Neuronal stem cell (in vitro differentiated cells): ENCODE measurements at regions not wholly inside any gene's neighbourhood (a gene's known extent, or its start where the extent isn't known, plus 50 kb on each side); places are given as distances from the start of the nearest gene placed in this dataset.

Source experiments
- DNase-seq: peaks from one replicate; pipeline ENCODE4 v3.0.0-alpha.2; 2013; ENCODE audit warnings: low spot score
- H2AFZ ChIP-seq: one replicate; pipeline ENCODE4 v1.6.1; 2013; ENCODE audit warnings: mild to moderate bottlenecking, low read length, inconsistent platforms
- H2AK5ac ChIP-seq: 2 replicates; pipeline ENCODE4 v1.6.1; 2013; ENCODE audit warnings: low read depth, mild to moderate bottlenecking, inconsistent platforms, low read length, moderate library complexity, mixed read lengths
- H2BK120ac ChIP-seq: 2 replicates; pipeline ENCODE4 v1.6.1; 2013; ENCODE audit warnings: low read depth, mild to moderate bottlenecking, inconsistent platforms, low read length, moderate library complexity, mixed read lengths
- H2BK12ac ChIP-seq: one replicate; pipeline ENCODE4 v1.6.1; 2013; ENCODE audit warnings: low read length, inconsistent platforms
- H2BK15ac ChIP-seq: 2 replicates; pipeline ENCODE4 v1.6.1; 2013; ENCODE audit warnings: mild to moderate bottlenecking, low read length, inconsistent platforms, mixed read lengths
- H2BK5ac ChIP-seq: one replicate; pipeline ENCODE4 v1.6.1; 2013; ENCODE audit warnings: inconsistent platforms, mild to moderate bottlenecking, low read length, moderate library complexity
- H3K14ac ChIP-seq: one replicate; pipeline ENCODE4 v1.6.1; 2013; ENCODE audit warnings: low read length, inconsistent platforms
- H3K18ac ChIP-seq: 2 replicates; pipeline ENCODE4 v1.6.1; 2013; ENCODE audit warnings: low read length, inconsistent platforms
- H3K23ac ChIP-seq: 2 replicates; pipeline ENCODE4 v1.6.1; 2013; ENCODE audit warnings: low read depth, mild to moderate bottlenecking, mixed read lengths, low read length, inconsistent platforms; ENCODE audit not compliant: poor library complexity
- H3K27ac ChIP-seq: replicated peaks from 3 replicates; pipeline ENCODE4 v1.5.1; 2013; ENCODE audit warnings: low read length, inconsistent platforms
- H3K27me3 ChIP-seq, 3 experiments: 2 replicates each; pipeline ENCODE4 v1.6.1; 2013; ENCODE audit warnings: low read length in 3 of 3, mild to moderate bottlenecking in 2 of 3, inconsistent platforms in 1 of 3, low read depth in 1 of 3, mixed read lengths in 1 of 3, moderate library complexity in 1 of 3; ENCODE audit not compliant: control insufficient read depth in 3 of 3, insufficient read depth in 3 of 3
- H3K36me3 ChIP-seq, 2 donors: replicated peaks in 1 of 2; 2 replicates each; pipeline ENCODE4 v1.6.1; 2013; ENCODE audit warnings: low read length in 2 of 2; ENCODE audit not compliant: control insufficient read depth in 2 of 2, insufficient read depth in 2 of 2
- H3K4ac ChIP-seq: 2 replicates; pipeline ENCODE4 v1.6.1; 2013; ENCODE audit warnings: inconsistent platforms, mild to moderate bottlenecking, low read length, moderate library complexity
- H3K4me1 ChIP-seq, 2 donors: 1 replicate in 1 of 2; 2 replicates in 1 of 2; pipeline ENCODE4 v1.6.1; 2013; ENCODE audit warnings: low read length in 2 of 2, low read depth in 1 of 2; ENCODE audit not compliant: control insufficient read depth in 2 of 2, insufficient read depth in 1 of 2
- H3K4me2 ChIP-seq: one replicate; pipeline ENCODE4 v1.6.1; 2013; ENCODE audit warnings: mild to moderate bottlenecking, low read length, inconsistent platforms; ENCODE audit not compliant: insufficient read depth, poor library complexity, severe bottlenecking
- H3K4me3 ChIP-seq, 2 donors: 2 replicates each; pipeline ENCODE4 v1.5.1; 2013; ENCODE audit warnings: low read length in 2 of 2, mild to moderate bottlenecking in 2 of 2, inconsistent platforms in 1 of 2, moderate library complexity in 1 of 2
- H3K79me1 ChIP-seq: one replicate; pipeline ENCODE4 v1.6.1; 2013; ENCODE audit warnings: low read depth, mild to moderate bottlenecking, inconsistent platforms, low read length, moderate library complexity
- H3K9ac ChIP-seq: one replicate; pipeline ENCODE4 v1.6.1; 2013; ENCODE audit warnings: mild to moderate bottlenecking, low read depth, low read length, inconsistent platforms; ENCODE audit not compliant: poor library complexity
- H3K9me3 ChIP-seq, 2 donors: replicated peaks in 1 of 2; 2 replicates each; pipeline versions ENCODE3 to v1.6.1; 2013; ENCODE audit warnings: low read length in 2 of 2, mild to moderate bottlenecking in 2 of 2, inconsistent platforms in 1 of 2, low read depth in 1 of 2, mixed read lengths in 1 of 2, moderate library complexity in 1 of 2; ENCODE audit not compliant: control insufficient read depth in 2 of 2, insufficient read depth in 1 of 2
- H4K8ac ChIP-seq: one replicate; pipeline ENCODE4 v1.6.1; 2013; ENCODE audit warnings: low read depth, mild to moderate bottlenecking, inconsistent platforms, low read length, moderate library complexity
- H4K91ac ChIP-seq: one replicate; pipeline ENCODE4 v1.6.1; 2013; ENCODE audit warnings: low read length, low read depth, mild to moderate bottlenecking, inconsistent platforms; ENCODE audit not compliant: poor library complexity
- WGBS, 2 donors: extraction: QIAGEN DNeasy Blood & Tissue Kit; methylation state at CpG; one replicate each; pipeline ENCODE4 v1.1.7; 2013; ENCODE audit warnings: missing lambda C conversion rate in 2 of 2, mixed read lengths in 1 of 2; ENCODE audit not compliant: insufficient read length in 2 of 2, insufficient replicate concordance in 1 of 2; ENCODE audit errors: extremely low coverage in 2 of 2; 5-methylcytosine and 5-hydroxymethylcytosine counted together

- H3K9ac ChIP-seq: no peak overlapping the region
- H3K23ac ChIP-seq: no peak overlapping the region
- no peak overlapping the region for H2BK12ac ChIP-seq
- H4K8ac ChIP-seq: no peak overlapping the region
- H4K91ac ChIP-seq: no peak overlapping the region
- H2AK5ac ChIP-seq: no peak overlapping the region
- H3K18ac ChIP-seq: no peak overlapping the region
- no peak overlapping the region for H3K4me3 ChIP-seq
- no peak overlapping the region for H3K14ac ChIP-seq
- no peaks in the 10 kb centered on the region for H3K4me1 ChIP-seq
- no CpG with 5 or more reads among the region's 5 CpGs for WGBS, 2 donors
- no peak overlapping the region for H3K27ac ChIP-seq
- H3K4me2 ChIP-seq: no peak overlapping the region
- no peaks in the 10 kb centered on the region for H3K36me3 ChIP-seq
- H3K4ac ChIP-seq: no peak overlapping the region
- H3K79me1 ChIP-seq: no peaks in the 10 kb centered on the region
- H3K9me3 ChIP-seq: no peaks in the 10 kb centered on the region
- DNase-seq: no peak
- no peak overlapping the region for H2AFZ ChIP-seq
- no peak overlapping the region for H2BK120ac ChIP-seq
- H2BK15ac ChIP-seq: no peak overlapping the region
- H3K27me3 ChIP-seq: no peaks in the 10 kb centered on the region
- no peak overlapping the region for H2BK5ac ChIP-seq
Observed at GRCh38 chr16:73978407-73978784, 318.2 kb upstream of the PSMD7 start.

GRCh38 chr16:73976644-73977043, 320.0 kb upstream of the PSMD7 start:
- H4K91ac ChIP-seq: no peak overlapping the region
- H3K4ac ChIP-seq: no peak overlapping the region
- H4K8ac ChIP-seq: no peak overlapping the region
- no peaks in the 10 kb centered on the region for H3K36me3 ChIP-seq
- H3K14ac ChIP-seq: no peak overlapping the region
- H2AK5ac ChIP-seq: no peak overlapping the region
- no peak overlapping the region for H2AFZ ChIP-seq
- no peaks in the 10 kb centered on the region for H3K27me3 ChIP-seq
- no peak overlapping the region for H3K9ac ChIP-seq
- no peak overlapping the region for H2BK5ac ChIP-seq
- H3K4me2 ChIP-seq: no peak overlapping the region
- no peak overlapping the region for H3K23ac ChIP-seq
- H3K9me3 ChIP-seq: no peaks in the 10 kb centered on the region
- H2BK15ac ChIP-seq: no peak overlapping the region
- H2BK120ac ChIP-seq: no peak overlapping the region
- H3K27ac ChIP-seq: no peak overlapping the region
- no peak overlapping the region for H2BK12ac ChIP-seq
- no peaks in the 10 kb centered on the region for H3K4me1 ChIP-seq
- WGBS, 2 donors: no CpG with 5 or more reads among the region's 3 CpGs
- H3K18ac ChIP-seq: no peak overlapping the region
- H3K4me3 ChIP-seq: no peak overlapping the region
- no peak for DNase-seq
- H3K79me1 ChIP-seq: no peaks in the 10 kb centered on the region

- Histone ChIP-seq H2BK120ac (no peak overlapping the region), H3K27me3 (no peaks in the 10 kb centered on the region), H3K14ac (no peak overlapping the region), H4K91ac (no peak overlapping the region), H2AFZ (peak overlapping the region; percentile 22), H3K27ac (no peak overlapping the region), H2BK5ac (no peak overlapping the region), H3K9me3 (no peaks in the 10 kb centered on the region), H3K4me1 (no peaks in the 10 kb centered on the region), H2BK15ac (no peak overlapping the region), H3K4me2 (no peak overlapping the region), H3K4ac (no peak overlapping the region), H3K23ac (no peak overlapping the region), H3K18ac (no peak overlapping the region), H3K79me1 (no peaks in the 10 kb centered on the region), H2AK5ac (no peak overlapping the region), H2BK12ac (no peak overlapping the region), H3K4me3 (no peak overlapping the region), H3K9ac (no peak overlapping the region), H4K8ac (no peak overlapping the region), H3K36me3 (no peaks in the 10 kb centered on the region)
- WGBS, 2 donors: no CpG with 5 or more reads among the region's 4 CpGs
- DNase-seq: no peak
Observed at GRCh38 chr16:73973174-73973573, 323.4 kb upstream of the PSMD7 start.

- H2BK12ac ChIP-seq: no peak overlapping the region
Observed at GRCh38 chr16:73966851-73967250, 329.8 kb upstream of the PSMD7 start.

More at GRCh38 chr16:73966851-73967250, 329.8 kb upstream of the PSMD7 start:
- Histone ChIP-seq H3K4me3 (no peak overlapping the region), H4K8ac (no peak overlapping the region), H3K27ac (no peak overlapping the region), H2AFZ (no peak overlapping the region), H2BK120ac (no peak overlapping the region), H3K18ac (no peak overlapping the region), H2AK5ac (no peak overlapping the region), H3K9me3 (no peaks in the 10 kb centered on the region), H3K9ac (no peak overlapping the region), H3K79me1 (no peaks in the 10 kb centered on the region), H2BK5ac (no peak overlapping the region), H3K23ac (no peak overlapping the region), H3K14ac (no peak overlapping the region), H3K27me3 (no peaks in the 10 kb centered on the region), H3K4me1 (no peaks in the 10 kb centered on the region), H3K4me2 (no peak overlapping the region), H4K91ac (no peak overlapping the region), H3K36me3 (no peaks in the 10 kb centered on the region), H2BK15ac (no peak overlapping the region), H3K4ac (no peak overlapping the region)
- no CpG with 5 or more reads among the region's 5 CpGs for WGBS, 2 donors
- no peak for DNase-seq
